ENCODE measurements at regions not wholly inside any gene's neighbourhood (a gene's known extent, or its start where the extent isn't known, plus 50 kb on each side); places are given as distances from the start of the nearest gene placed in this dataset.

GRCh38 chr12:93020631-93021597 is 91.8 kb upstream of the EEA1 start:
- Mint-ChIP-seq H3K9me3 (ENCODE audit: low read depth) (no peaks in the 10 kb centered on the region), H3K4me3 (ENCODE audit: low read depth) (no peak overlapping the region), H3K4me1 (ENCODE audit: low read depth) (peaks cover 50% of the 10 kb centered on the region), H3K27me3 (no peaks in the 10 kb centered on the region), H3K27ac (peak overlapping the region; percentile 93), H3K36me3 (ENCODE audit: insufficient read depth) (no peaks in the 10 kb centered on the region)
- no peak for DNase-seq (ENCODE audit: low spot score, unreplicated experiment)
- no peak for TF ChIP-seq CTCF (IDR thresholded peaks at IDR 0.05; ENCODE audit: unreplicated experiment)

- no peak overlapping the region for H3K4me3 Mint-ChIP-seq (ENCODE audit: low read depth)
- no peak for TF ChIP-seq CTCF (IDR thresholded peaks at IDR 0.05; ENCODE audit: unreplicated experiment)
- DNase-seq (ENCODE audit: low spot score, unreplicated experiment), result no peak
- H3K9me3 Mint-ChIP-seq (ENCODE audit: low read depth), result no peaks in the 10 kb centered on the region
- no peak overlapping the region for H3K27ac Mint-ChIP-seq
- no peaks in the 10 kb centered on the region for H3K36me3 Mint-ChIP-seq (ENCODE audit: insufficient read depth)
- no peaks in the 10 kb centered on the region for H3K27me3 Mint-ChIP-seq
- H3K4me1 Mint-ChIP-seq (ENCODE audit: low read depth), result peaks cover 39% of the 10 kb centered on the region
Measured at GRCh38 chr12:93022603-93023340, 93.7 kb upstream of the EEA1 start.

DNA sequence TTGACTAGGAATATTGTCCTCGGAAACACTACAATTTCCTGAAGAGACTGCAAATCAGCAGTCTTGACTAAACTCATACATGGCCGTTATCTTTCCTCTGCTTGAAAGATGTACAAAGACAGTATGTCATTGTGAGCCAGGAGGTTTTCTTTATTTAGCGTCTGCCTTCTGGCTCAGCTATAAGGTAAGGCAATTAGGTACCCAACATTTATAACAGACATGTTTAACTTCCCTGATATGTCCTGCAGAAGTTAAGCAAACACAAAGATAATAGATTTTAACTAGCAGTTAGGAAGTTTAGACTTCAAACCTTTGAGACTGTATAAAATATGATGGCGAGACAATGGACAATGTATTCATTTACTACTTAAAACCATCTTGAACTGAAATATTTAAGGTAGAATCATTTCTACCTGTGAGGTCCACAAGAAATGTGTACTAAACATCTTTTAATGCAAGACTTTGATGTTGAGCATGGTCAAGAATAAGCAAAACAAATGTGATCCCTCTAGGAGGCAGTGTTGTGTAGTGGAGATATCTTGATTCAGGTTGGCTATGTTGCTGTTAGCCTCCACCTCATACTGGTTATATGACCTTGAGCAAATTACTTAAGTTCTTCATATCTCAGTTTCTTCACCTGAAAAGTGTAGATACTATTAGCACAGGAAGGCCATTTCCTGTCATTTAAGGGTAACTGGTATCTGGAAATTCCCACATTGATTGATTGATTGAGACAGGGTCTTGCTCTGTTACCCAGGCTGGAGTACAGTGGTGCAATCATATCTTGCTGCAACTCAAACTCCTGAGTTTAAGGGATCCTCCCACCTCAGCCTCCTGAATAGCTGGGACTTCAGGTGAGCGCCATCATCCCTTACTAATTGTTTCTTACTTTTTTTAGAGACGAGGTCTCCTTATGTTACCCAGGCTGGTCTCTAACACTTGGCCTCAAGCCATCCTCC is 96.3 kb upstream of the EEA1 start:
- Mint-ChIP-seq H3K4me3 (ENCODE audit: low read depth) (no peak overlapping the region), H3K9me3 (ENCODE audit: low read depth) (no peaks in the 10 kb centered on the region), H3K4me1 (ENCODE audit: low read depth) (peaks cover 21% of the 10 kb centered on the region), H3K27me3 (no peaks in the 10 kb centered on the region), H3K27ac (no peak overlapping the region), H3K36me3 (ENCODE audit: insufficient read depth) (no peaks in the 10 kb centered on the region)
- peak; percentile 43 for TF ChIP-seq CTCF (IDR thresholded peaks at IDR 0.05; ENCODE audit: unreplicated experiment)
- DNase-seq (ENCODE audit: low spot score, unreplicated experiment), result no peak

GRCh38 chr12:93027041-93027440 is 97.9 kb upstream of the EEA1 start:
- no peak for TF ChIP-seq CTCF (IDR thresholded peaks at IDR 0.05; ENCODE audit: unreplicated experiment)
- Mint-ChIP-seq H3K4me3 (ENCODE audit: low read depth) (no peak overlapping the region), H3K27ac (no peak overlapping the region), H3K27me3 (no peaks in the 10 kb centered on the region), H3K36me3 (ENCODE audit: insufficient read depth) (no peaks in the 10 kb centered on the region), H3K9me3 (ENCODE audit: low read depth) (no peaks in the 10 kb centered on the region), H3K4me1 (ENCODE audit: low read depth) (peaks cover 14% of the 10 kb centered on the region)
- DNase-seq (ENCODE audit: low spot score, unreplicated experiment), result no peak

Data from progenitor cell of endocrine pancreas (in vitro differentiated cells).